ENCODE measurements at regions not wholly inside any gene's neighbourhood (a gene's known extent, or its start where the extent isn't known, plus 50 kb on each side); places are given as distances from the start of the nearest gene placed in this dataset.

DNA sequence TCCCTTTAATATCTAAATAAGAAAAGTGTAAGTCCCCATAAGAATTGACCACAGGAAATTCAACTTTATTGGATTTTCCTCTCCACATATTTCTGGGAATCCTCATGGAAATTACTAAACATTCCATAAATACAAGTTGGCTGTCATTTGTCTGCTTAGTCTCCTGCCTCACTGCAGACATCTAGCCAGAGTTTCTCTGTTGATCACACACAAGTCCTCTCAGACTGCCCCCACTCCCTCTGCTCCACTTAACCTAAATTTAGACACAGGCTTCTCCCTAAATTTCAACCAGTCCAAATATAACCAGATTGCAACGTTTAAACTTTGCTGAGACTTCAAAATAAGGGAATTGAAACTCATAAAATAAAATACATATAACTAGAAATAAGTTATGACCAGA lies 982.1 kb downstream of the DTWD2 start:
- TF ChIP-seq, protein P1, sequence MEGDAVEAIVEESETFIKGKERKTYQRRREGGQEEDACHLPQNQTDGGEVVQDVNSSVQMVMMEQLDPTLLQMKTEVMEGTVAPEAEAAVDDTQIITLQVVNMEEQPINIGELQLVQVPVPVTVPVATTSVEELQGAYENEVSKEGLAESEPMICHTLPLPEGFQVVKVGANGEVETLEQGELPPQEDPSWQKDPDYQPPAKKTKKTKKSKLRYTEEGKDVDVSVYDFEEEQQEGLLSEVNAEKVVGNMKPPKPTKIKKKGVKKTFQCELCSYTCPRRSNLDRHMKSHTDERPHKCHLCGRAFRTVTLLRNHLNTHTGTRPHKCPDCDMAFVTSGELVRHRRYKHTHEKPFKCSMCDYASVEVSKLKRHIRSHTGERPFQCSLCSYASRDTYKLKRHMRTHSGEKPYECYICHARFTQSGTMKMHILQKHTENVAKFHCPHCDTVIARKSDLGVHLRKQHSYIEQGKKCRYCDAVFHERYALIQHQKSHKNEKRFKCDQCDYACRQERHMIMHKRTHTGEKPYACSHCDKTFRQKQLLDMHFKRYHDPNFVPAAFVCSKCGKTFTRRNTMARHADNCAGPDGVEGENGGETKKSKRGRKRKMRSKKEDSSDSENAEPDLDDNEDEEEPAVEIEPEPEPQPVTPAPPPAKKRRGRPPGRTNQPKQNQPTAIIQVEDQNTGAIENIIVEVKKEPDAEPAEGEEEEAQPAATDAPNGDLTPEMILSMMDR (IDR thresholded peaks at IDR 0.05), result no peak
- no peak for TF ChIP-seq POLR2A (IDR thresholded peaks at IDR 0.05)

All from thyroid gland (tissue), 4 donors.